Body of pancreas (tissue), 4 donors: ENCODE measurements at regions not wholly inside any gene's neighbourhood (a gene's known extent, or its start where the extent isn't known, plus 50 kb on each side); places are given as distances from the start of the nearest gene placed in this dataset.

ENCODE experiments used
- ATAC-seq: fragments of 150-250 bp; one replicate; pipeline ENCODE4 v1.9.1; 2016
- DNase-seq, 4 donors: peaks; one replicate each; pipeline ENCODE4 v3.0.0-alpha.2; 2019
- H3K27ac ChIP-seq, 4 donors: fragments of 200-600 bp; sonication (generic); 1 replicate in 3 of 4; 2 replicates in 1 of 4; pipeline versions ENCODE4 v1.5.1 to v1.6.1; 2016 to 2019; ENCODE audit warnings: mild to moderate bottlenecking in 1 of 4, mixed read lengths in 1 of 4, moderate library complexity in 1 of 4
- H3K27me3 ChIP-seq, 2 donors: fragments of 200-600 bp; sonication (generic); one replicate each; pipeline ENCODE4 v1.6.0; 2016; ENCODE audit warnings: mild to moderate bottlenecking in 1 of 2
- H3K36me3 ChIP-seq, 2 donors: fragments of 200-600 bp; sonication (generic); replicated peaks in 1 of 2; 2 replicates each; pipeline ENCODE4 v1.5.1; 2016; ENCODE audit warnings: low read depth in 2 of 2; ENCODE audit not compliant: insufficient read depth in 1 of 2
- H3K4me1 ChIP-seq: fragments of 200-600 bp; sonication (generic); one replicate; pipeline ENCODE4 v1.6.0; 2016
- H3K4me3 ChIP-seq, 2 donors: fragments of 200-600 bp; sonication (generic); 1 replicate in 1 of 2; 2 replicates in 1 of 2; pipeline ENCODE4 v1.5.1; 2016 to 2019
- H3K9me3 ChIP-seq, 3 donors: fragments of 200-600 bp; sonication (generic); 1 replicate in 2 of 3; 2 replicates in 1 of 3; pipeline ENCODE4 v1.5.1; 2016
- CTCF ChIP-seq, 7 experiments: fragments of 450-650 bp in 4 of 7; fragments of 200-600 bp in 3 of 7; sonication (generic) in 3 of 7; IDR thresholded peaks; one replicate each; pipeline ENCODE4 v1.5.1; 2016 to 2019; ENCODE audit warnings: antibody characterized with exemption in 7 of 7
- POLR2A ChIP-seq, 3 donors: fragments of 450-650 bp; IDR thresholded peaks; one replicate each; pipeline ENCODE4 v1.6.1; 2016; ENCODE audit warnings: antibody characterized with exemption in 3 of 3, mild to moderate bottlenecking in 2 of 3
- WGBS, 2 donors: methylation state at CpG; one replicate each; pipeline ENCODE4 v1.1.5; 2017; 5-methylcytosine and 5-hydroxymethylcytosine counted together
- intact Hi-C: fragments of 100-400 bp; cut with DNase I; formaldehyde crosslinking; loops from one replicate; pipeline ENCODE4 v1.15.1; 2023

GRCh38 chr2:16727256-16727655 is 61.6 kb upstream of the CYRIA start:
- Histone ChIP-seq H3K27me3 (no peaks in the 10 kb centered on the region), H3K27ac (no peak overlapping the region), H3K4me3 (no peak overlapping the region), H3K9me3 (no peaks in the 10 kb centered on the region), H3K4me1 (peaks cover 8% of the 10 kb centered on the region), H3K36me3 (no peaks in the 10 kb centered on the region)
- WGBS, 2 donors: 7 to 16% methylated on average over 4 of the region's 4 CpGs
- ATAC-seq: no peak
- peak in 1 of 4 donors; percentile 17 for DNase-seq
- TF ChIP-seq POLR2A (IDR thresholded peaks at IDR 0.05) (no peak), CTCF (IDR thresholded peaks at IDR 0.05) (no peak)
- intact Hi-C loops: no loop called here

- H3K4me3 ChIP-seq: no peak overlapping the region
- DNase-seq: no peak
- TF ChIP-seq CTCF (IDR thresholded peaks at IDR 0.05) (no peak), POLR2A (IDR thresholded peaks at IDR 0.05) (no peak)
- ATAC-seq: no peak
- no peak overlapping the region for H3K27ac ChIP-seq
- WGBS, 2 donors: 71 to 79% methylated on average over 4 of the region's 4 CpGs
- H3K36me3 ChIP-seq: no peaks in the 10 kb centered on the region
- no peaks in the 10 kb centered on the region for H3K27me3 ChIP-seq
- H3K4me1 ChIP-seq: peaks cover 8% of the 10 kb centered on the region
- intact Hi-C loops: no loop called here
- no peaks in the 10 kb centered on the region for H3K9me3 ChIP-seq
Measured at GRCh38 chr2:16726577-16726976, 60.9 kb upstream of the CYRIA start.

GRCh38 chr2:16726147-16726546 is 60.5 kb upstream of the CYRIA start:
- intact Hi-C loops: no loop called here
- H3K27ac ChIP-seq: no peak overlapping the region
- peaks cover 8% of the 10 kb centered on the region for H3K4me1 ChIP-seq
- H3K36me3 ChIP-seq: no peaks in the 10 kb centered on the region
- no peak for TF ChIP-seq CTCF (IDR thresholded peaks at IDR 0.05)
- TF ChIP-seq POLR2A (IDR thresholded peaks at IDR 0.05): no peak
- H3K9me3 ChIP-seq: no peaks in the 10 kb centered on the region
- no peak for ATAC-seq
- no peak overlapping the region for H3K4me3 ChIP-seq
- 52 to 56% methylated on average over 2 of the region's 2 CpGs for WGBS, 2 donors
- DNase-seq: no peak
- H3K27me3 ChIP-seq: no peaks in the 10 kb centered on the region

GRCh38 chr2:16725549-16725948 is 59.9 kb upstream of the CYRIA start:
- Histone ChIP-seq H3K36me3 (no peaks in the 10 kb centered on the region), H3K4me1 (peaks cover 8% of the 10 kb centered on the region), H3K4me3 (no peak overlapping the region), H3K27ac (no peak overlapping the region), H3K27me3 (no peaks in the 10 kb centered on the region), H3K9me3 (no peaks in the 10 kb centered on the region)
- TF ChIP-seq POLR2A (IDR thresholded peaks at IDR 0.05) (no peak), CTCF (IDR thresholded peaks at IDR 0.05) (no peak)
- 45 to 52% methylated on average over 9 of the region's 9 CpGs for WGBS, 2 donors
- no peak for DNase-seq
- intact Hi-C loops: no loop called here
- no peak for ATAC-seq

GRCh38 chr2:16722677-16723076 is 57.0 kb upstream of the CYRIA start:
- DNase-seq: no peak
- no peaks in the 10 kb centered on the region for H3K36me3 ChIP-seq
- WGBS, 2 donors: 43 to 63% methylated on average over 9 of the region's 9 CpGs
- H3K27ac ChIP-seq: no peak overlapping the region
- no peaks in the 10 kb centered on the region for H3K9me3 ChIP-seq
- intact Hi-C loops: no loop called here
- no peak for ATAC-seq
- H3K4me1 ChIP-seq: peaks cover 8% of the 10 kb centered on the region
- no peaks in the 10 kb centered on the region for H3K27me3 ChIP-seq
- no peak for TF ChIP-seq POLR2A (IDR thresholded peaks at IDR 0.05)
- no peak for TF ChIP-seq CTCF (IDR thresholded peaks at IDR 0.05)
- no peak overlapping the region for H3K4me3 ChIP-seq
